ENCODE measurements at regions not wholly inside any gene's neighbourhood (a gene's known extent, or its start where the extent isn't known, plus 50 kb on each side); places are given as distances from the start of the nearest gene placed in this dataset.

- ATAC-seq, result no peak
- DNase-seq, result no peak
- CTCF ChIA-PET, result no interaction called here
- H3K4me2 ChIP-seq (ENCODE audit: low read length), result no peak overlapping the region
- no peak overlapping the region for H3K9ac ChIP-seq (ENCODE audit: low read length)
- H2AFZ ChIP-seq (ENCODE audit: low read length), result no peak overlapping the region
- BruUV-seq (replicated peaks), result no TSS peak
- no peaks in the 10 kb centered on the region for H3K79me2 ChIP-seq (ENCODE audit: low read length)
- intact Hi-C loops (cut with micrococcal nuclease), result no loop called here
- POLR2A ChIA-PET (ENCODE audit: unreplicated experiment), result no interaction called here
- no peaks in the 10 kb centered on the region for H3K36me3 ChIP-seq (ENCODE audit: low read depth, low read length)
- H3K9me2 ChIP-seq (replicated peaks; ENCODE audit: low read length), result no peaks in the 10 kb centered on the region
- TF ChIP-seq, protein P1, sequence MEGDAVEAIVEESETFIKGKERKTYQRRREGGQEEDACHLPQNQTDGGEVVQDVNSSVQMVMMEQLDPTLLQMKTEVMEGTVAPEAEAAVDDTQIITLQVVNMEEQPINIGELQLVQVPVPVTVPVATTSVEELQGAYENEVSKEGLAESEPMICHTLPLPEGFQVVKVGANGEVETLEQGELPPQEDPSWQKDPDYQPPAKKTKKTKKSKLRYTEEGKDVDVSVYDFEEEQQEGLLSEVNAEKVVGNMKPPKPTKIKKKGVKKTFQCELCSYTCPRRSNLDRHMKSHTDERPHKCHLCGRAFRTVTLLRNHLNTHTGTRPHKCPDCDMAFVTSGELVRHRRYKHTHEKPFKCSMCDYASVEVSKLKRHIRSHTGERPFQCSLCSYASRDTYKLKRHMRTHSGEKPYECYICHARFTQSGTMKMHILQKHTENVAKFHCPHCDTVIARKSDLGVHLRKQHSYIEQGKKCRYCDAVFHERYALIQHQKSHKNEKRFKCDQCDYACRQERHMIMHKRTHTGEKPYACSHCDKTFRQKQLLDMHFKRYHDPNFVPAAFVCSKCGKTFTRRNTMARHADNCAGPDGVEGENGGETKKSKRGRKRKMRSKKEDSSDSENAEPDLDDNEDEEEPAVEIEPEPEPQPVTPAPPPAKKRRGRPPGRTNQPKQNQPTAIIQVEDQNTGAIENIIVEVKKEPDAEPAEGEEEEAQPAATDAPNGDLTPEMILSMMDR (conservative IDR thresholded peaks at IDR 0.05; ENCODE audit: low read depth, low read length), result no peak
- no peak for TF ChIP-seq EZH2phosphoT487 (IDR thresholded peaks at IDR 0.05; ENCODE audit: borderline replicate concordance, low read length)
- no peaks in the 10 kb centered on the region for H3K4me1 ChIP-seq (ENCODE audit: insufficient read depth, low read length)
- H3K9me3 ChIP-seq (ENCODE audit: low read length), result no peaks in the 10 kb centered on the region
- H3K27me3 ChIP-seq (ENCODE audit: low read length), result no peaks in the 10 kb centered on the region
- H3F3A ChIP-seq (ENCODE audit: low read length, unreplicated experiment), result no peaks in the 10 kb centered on the region
- no peaks in the 10 kb centered on the region for H4K20me1 ChIP-seq (ENCODE audit: low read length)
- no peak overlapping the region for H3K4me3 ChIP-seq (ENCODE audit: low read length)
- no peak overlapping the region for H3K27ac ChIP-seq (ENCODE audit: low read length)
Measured at GRCh38 chr2:82172483-82172882, 1867.9 kb upstream of the LRRTM1 start.

DNA sequence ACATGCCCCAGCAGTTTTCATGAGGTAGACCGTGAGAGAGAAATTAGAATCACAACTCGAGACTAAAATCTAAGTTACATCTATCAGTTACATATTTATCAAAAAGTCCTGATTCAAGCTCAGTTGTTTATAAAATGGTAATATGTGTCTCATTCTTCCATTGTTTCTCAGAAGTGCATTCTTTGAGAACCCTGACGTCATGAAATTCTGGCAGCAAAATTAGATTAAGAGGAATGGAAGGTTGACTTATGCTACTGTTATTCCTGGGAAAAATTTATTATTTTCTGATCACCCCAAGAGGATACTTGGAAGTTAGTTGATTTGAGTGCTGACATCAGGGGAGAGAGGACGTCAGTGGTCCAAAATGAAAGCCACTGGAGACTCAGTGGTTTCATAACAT is 1864.8 kb upstream of the LRRTM1 start:
- no peak for TF ChIP-seq EZH2 (IDR thresholded peaks at IDR 0.05; ENCODE audit: low read length, unreplicated experiment)
- TF ChIP-seq, protein P1 (conservative IDR thresholded peaks at IDR 0.05; ENCODE audit: low read depth, low read length), result no peak
- no peak for TF ChIP-seq EZH2phosphoT487 (IDR thresholded peaks at IDR 0.05; ENCODE audit: borderline replicate concordance, low read length)
- H3K4me2 ChIP-seq (ENCODE audit: low read length), result no peak overlapping the region
- no peaks in the 10 kb centered on the region for H4K20me1 ChIP-seq (ENCODE audit: low read length)
- no peaks in the 10 kb centered on the region for H3K9me3 ChIP-seq (ENCODE audit: low read length)
- H2AFZ ChIP-seq (ENCODE audit: low read length), result no peak overlapping the region
- no peak overlapping the region for H3K4me3 ChIP-seq (ENCODE audit: low read length)
- no peak overlapping the region for H3K9ac ChIP-seq (ENCODE audit: low read length)
- ChIA-PET CTCF (no interaction called here), POLR2A (ENCODE audit: unreplicated experiment) (no interaction called here)
- no peaks in the 10 kb centered on the region for H3K36me3 ChIP-seq (ENCODE audit: low read depth, low read length)
- H3K79me2 ChIP-seq (ENCODE audit: low read length), result no peaks in the 10 kb centered on the region
- ATAC-seq (no peak), DNase-seq (no peak)
- H3F3A ChIP-seq (ENCODE audit: low read length, unreplicated experiment), result no peaks in the 10 kb centered on the region
- BruUV-seq (replicated peaks), result no TSS peak
- no peaks in the 10 kb centered on the region for H3K9me2 ChIP-seq (replicated peaks; ENCODE audit: low read length)
- no peaks in the 10 kb centered on the region for H3K27me3 ChIP-seq (ENCODE audit: low read length)
- intact Hi-C loops (cut with micrococcal nuclease), result no loop called here
- H3K4me1 ChIP-seq (ENCODE audit: insufficient read depth, low read length), result no peaks in the 10 kb centered on the region
- H3K27ac ChIP-seq (ENCODE audit: low read length), result no peak overlapping the region

- TF ChIP-seq, protein P1 (conservative IDR thresholded peaks at IDR 0.05; ENCODE audit: low read depth, low read length), result no peak
- TF ChIP-seq EZH2phosphoT487 (IDR thresholded peaks at IDR 0.05; ENCODE audit: borderline replicate concordance, low read length) (no peak), EZH2 (IDR thresholded peaks at IDR 0.05; ENCODE audit: low read length, unreplicated experiment) (no peak)
- Histone ChIP-seq H3F3A (ENCODE audit: low read length, unreplicated experiment) (no peaks in the 10 kb centered on the region), H3K9ac (ENCODE audit: low read length) (no peak overlapping the region), H3K36me3 (ENCODE audit: low read depth, low read length) (no peaks in the 10 kb centered on the region), H3K27ac (ENCODE audit: low read length) (no peak overlapping the region), H4K20me1 (ENCODE audit: low read length) (no peaks in the 10 kb centered on the region), H3K4me3 (ENCODE audit: low read length) (no peak overlapping the region), H3K27me3 (ENCODE audit: low read length) (no peaks in the 10 kb centered on the region), H3K4me1 (ENCODE audit: insufficient read depth, low read length) (no peaks in the 10 kb centered on the region), H3K4me2 (ENCODE audit: low read length) (no peak overlapping the region), H3K9me3 (ENCODE audit: low read length) (no peaks in the 10 kb centered on the region), H3K9me2 (replicated peaks; ENCODE audit: low read length) (no peaks in the 10 kb centered on the region), H3K79me2 (ENCODE audit: low read length) (no peaks in the 10 kb centered on the region), H2AFZ (ENCODE audit: low read length) (no peak overlapping the region)
- ATAC-seq (no peak), DNase-seq (no peak)
- BruUV-seq (replicated peaks), result no TSS peak
- intact Hi-C loops (cut with micrococcal nuclease), result no loop called here
- POLR2A ChIA-PET (ENCODE audit: unreplicated experiment), result no interaction called here
- CTCF ChIA-PET, result no interaction called here
Measured at GRCh38 chr2:82165377-82165776, 1860.8 kb upstream of the LRRTM1 start.
